A549 (cell line): ENCODE measurements at regions not wholly inside any gene's neighbourhood (a gene's known extent, or its start where the extent isn't known, plus 50 kb on each side); places are given as distances from the start of the nearest gene placed in this dataset.

ENCODE experiments used
- ATAC-seq, 2 experiments: fragments of 200-7000 bp in 1 of 2; fragments of >200 bp in 1 of 2; cut with Nextera tagmentation in 1 of 2; cut with Tn5 transposase in 1 of 2; 3 replicates each; pipeline versions ENCODE4 v1.8.0 to v1.9.1; 2018 to 2020; ENCODE audit warnings: mild to moderate bottlenecking in 1 of 2, moderate library complexity in 1 of 2
- CTCF ChIA-PET: fragments of 300-600 bp; sonication (Branson Sonifier 250); formaldehyde crosslinking; extraction: SDS; loops from one replicate; lab custom pipeline; 2021; ENCODE audit warnings: antibody characterized with exemption, inconsistent platforms; lab: Yijun Ruan, JAX
- POLR2A ChIA-PET: fragments of 350-600 bp; formaldehyde crosslinking; extraction: SDS; loops from one replicate; lab custom pipeline; 2021; ENCODE audit warnings: antibody characterized with exemption, inconsistent platforms; lab: Yijun Ruan, JAX
- DNase-seq, 2 experiments: peaks; one replicate each; pipeline versions ENCODE4 v3.0.0 to v3.0.0-alpha.2; 2011 to 2016; ENCODE audit warnings: low read depth in 1 of 2, low spot score in 1 of 2
- FAIRE-seq: peaks from 2 replicates; lab custom pipeline; 2011; peaks lifted over from hg19 to GRCh38; lab: Jason Lieb, UNC
- H3K27ac ChIP-seq, 2 experiments: fragments of >200 bp; sonication (Bioruptor Twin); formaldehyde crosslinking; 3 replicates each; pipeline ENCODE4 v1.5.1; 2016 to 2017
- H3K4me1 ChIP-seq: fragments of >200 bp; sonication (Bioruptor Twin); formaldehyde crosslinking; 3 replicates; pipeline ENCODE4 v1.6.1; 2016
- H3K4me2 ChIP-seq: fragments of >200 bp; sonication (Bioruptor Twin); formaldehyde crosslinking; 3 replicates; pipeline ENCODE4 v1.6.1; 2016
- H3K4me3 ChIP-seq: fragments of >200 bp; sonication (Bioruptor Twin); formaldehyde crosslinking; 3 replicates; pipeline ENCODE4 v1.5.1; 2016
- H3K9me3 ChIP-seq: fragments of >200 bp; sonication (Bioruptor Twin); formaldehyde crosslinking; 3 replicates; pipeline ENCODE4 v1.6.1; 2016
- ATOH8 ChIP-seq: fragments of 250-450 bp; sonication (Bioruptor Pico); IDR thresholded peaks from 2 replicates; pipeline ENCODE4 v1.5.0; 2020; ENCODE audit warnings: low read depth, mild to moderate bottlenecking, moderate library complexity
- BCL3 ChIP-seq: fragments of >200 bp; sonication (Bioruptor Twin); formaldehyde crosslinking; IDR thresholded peaks from 3 replicates; pipeline ENCODE4 v1.6.1; 2016
- CBX2 ChIP-seq: fragments of 200-600 bp; sonication (generic); IDR thresholded peaks from 2 replicates; pipeline ENCODE4 v1.6.1; 2016; ENCODE audit warnings: low read depth, mild to moderate bottlenecking, borderline replicate concordance
- CEBPB ChIP-seq, 2 experiments: fragments of >200 bp in 1 of 2; sonication (Bioruptor Twin) in 1 of 2; formaldehyde crosslinking in 1 of 2; IDR thresholded peaks; 2 replicates each; pipeline ENCODE4 v1.6.1; 2012 to 2016
- CHD2 ChIP-seq: fragments of 150-350 bp; IDR thresholded peaks from 2 replicates; pipeline ENCODE4 v1.6.1; 2014; ENCODE audit warnings: low read length; ENCODE audit not compliant: partially characterized antibody
- CHD4 ChIP-seq: fragments of 200-600 bp; sonication (generic); IDR thresholded peaks from 2 replicates; pipeline ENCODE4 v1.6.1; 2016; ENCODE audit warnings: antibody characterized with exemption, mild to moderate bottlenecking, borderline replicate concordance
- EHMT2 ChIP-seq: fragments of 200-600 bp; sonication (generic); IDR thresholded peaks from 2 replicates; pipeline ENCODE4 v1.6.1; 2016; ENCODE audit warnings: antibody characterized with exemption, low read depth, mild to moderate bottlenecking, moderate library complexity
- ELK1 ChIP-seq: fragments of 150-350 bp; IDR thresholded peaks from 2 replicates; pipeline ENCODE4 v1.6.1; 2014; ENCODE audit warnings: low read depth, mild to moderate bottlenecking, low read length
- EP300 ChIP-seq, 2 experiments: fragments of >200 bp; sonication (Bioruptor Twin); formaldehyde crosslinking; IDR thresholded peaks; 2 replicates in 1 of 2; 3 replicates in 1 of 2; pipeline ENCODE4 v1.6.1; 2016 to 2017
- ESRRA ChIP-seq: fragments of 150-350 bp; IDR thresholded peaks from 2 replicates; pipeline ENCODE4 v1.6.1; 2014; ENCODE audit warnings: mild to moderate bottlenecking, low read length, borderline replicate concordance
- HMGXB4 ChIP-seq: fragments of 250-450 bp; sonication (Bioruptor Pico); IDR thresholded peaks from 2 replicates; pipeline ENCODE4 v1.5.0; 2021; ENCODE audit warnings: mild to moderate bottlenecking, moderate library complexity, borderline replicate concordance
- JUNB ChIP-seq: fragments of >200 bp; sonication (Bioruptor Twin); formaldehyde crosslinking; IDR thresholded peaks from 2 replicates; pipeline ENCODE4 v1.6.1; 2016
- KDM5A ChIP-seq: fragments of 200-600 bp; sonication (generic); IDR thresholded peaks from 2 replicates; pipeline ENCODE4 v1.6.1; 2016; ENCODE audit warnings: antibody characterized with exemption, mild to moderate bottlenecking
- MAZ ChIP-seq: fragments of 150-350 bp; IDR thresholded peaks from 2 replicates; pipeline ENCODE4 v1.6.1; 2014; ENCODE audit warnings: antibody characterized with exemption, low read depth, low read length, borderline replicate concordance
- NPAS2 ChIP-seq: fragments of 250-450 bp; sonication (Bioruptor Pico); IDR thresholded peaks from 2 replicates; pipeline ENCODE4 v1.8.0; 2022; ENCODE audit warnings: mild to moderate bottlenecking, moderate library complexity, borderline replicate concordance
- NR3C1 ChIP-seq: fragments of >200 bp; sonication (Bioruptor Twin); formaldehyde crosslinking; IDR thresholded peaks from 3 replicates; pipeline ENCODE4 v1.6.1; 2017
- PHF8 ChIP-seq: fragments of 200-600 bp; sonication (generic); IDR thresholded peaks from 2 replicates; pipeline ENCODE4 v1.6.1; 2016; ENCODE audit warnings: low read depth, mild to moderate bottlenecking, antibody characterized with exemption, moderate library complexity, borderline replicate concordance
- RAD21 ChIP-seq, 2 experiments: fragments of >200 bp in 1 of 2; sonication (Bioruptor Twin) in 1 of 2; formaldehyde crosslinking in 1 of 2; IDR thresholded peaks in 1 of 2; conservative IDR thresholded peaks in 1 of 2; 2 replicates in 1 of 2; 3 replicates in 1 of 2; pipeline ENCODE4 v1.6.1; 2012 to 2018; ENCODE audit warnings: inconsistent platforms in 1 of 2
- RCOR1 ChIP-seq: fragments of 150-350 bp; IDR thresholded peaks from 2 replicates; pipeline ENCODE4 v1.6.1; 2014; ENCODE audit warnings: antibody characterized with exemption, low read length, low read depth
- SMC3 ChIP-seq: fragments of >200 bp; sonication (Bioruptor Twin); formaldehyde crosslinking; IDR thresholded peaks from 3 replicates; pipeline ENCODE4 v1.6.1; 2018; ENCODE audit warnings: inconsistent platforms
- SREBF2 ChIP-seq: fragments of 450-650 bp; IDR thresholded peaks from 2 replicates; pipeline ENCODE4 v1.6.1; 2014; ENCODE audit warnings: mild to moderate bottlenecking, moderate library complexity
- ZNF302 ChIP-seq: fragments of 250-450 bp; sonication (Bioruptor Pico); IDR thresholded peaks from 2 replicates; pipeline ENCODE4 v1.9.0; 2021; ENCODE audit warnings: inconsistent platforms, mild to moderate bottlenecking, moderate library complexity
- ZSCAN20 ChIP-seq: fragments of 250-450 bp; sonication (Bioruptor Pico); IDR thresholded peaks from 2 replicates; pipeline ENCODE4 v1.8.0; 2022; ENCODE audit warnings: mild to moderate bottlenecking, moderate library complexity
- WGBS: methylation state at CpG from one replicate; pipeline ENCODE4 v1.1.6; 2017; ENCODE audit errors: missing lambda C conversion rate; 5-methylcytosine and 5-hydroxymethylcytosine counted together
- TF ChIP-seq, protein P1 (sequence below): fragments of >200 bp; sonication (Bioruptor Twin); formaldehyde crosslinking; IDR thresholded peaks from 3 replicates; pipeline ENCODE4 v1.5.1; 2016

GRCh38 chr12:17884581-17884980 lies 205.4 kb downstream of the RERGL start:
- CTCF ChIA-PET, result no interaction called here
- Histone ChIP-seq H3K4me2 (no peak overlapping the region), H3K4me3 (no peak overlapping the region), H3K27ac (no peak overlapping the region), H3K9me3 (no peaks in the 10 kb centered on the region), H3K4me1 (no peaks in the 10 kb centered on the region)
- TF ChIP-seq BCL3 (no peak), NR3C1 (no peak), ZNF302 (CRISPR knock-in tag) (no peak), ZSCAN20 (CRISPR knock-in tag) (no peak), SMC3 (no peak)
- TF ChIP-seq, protein P1, sequence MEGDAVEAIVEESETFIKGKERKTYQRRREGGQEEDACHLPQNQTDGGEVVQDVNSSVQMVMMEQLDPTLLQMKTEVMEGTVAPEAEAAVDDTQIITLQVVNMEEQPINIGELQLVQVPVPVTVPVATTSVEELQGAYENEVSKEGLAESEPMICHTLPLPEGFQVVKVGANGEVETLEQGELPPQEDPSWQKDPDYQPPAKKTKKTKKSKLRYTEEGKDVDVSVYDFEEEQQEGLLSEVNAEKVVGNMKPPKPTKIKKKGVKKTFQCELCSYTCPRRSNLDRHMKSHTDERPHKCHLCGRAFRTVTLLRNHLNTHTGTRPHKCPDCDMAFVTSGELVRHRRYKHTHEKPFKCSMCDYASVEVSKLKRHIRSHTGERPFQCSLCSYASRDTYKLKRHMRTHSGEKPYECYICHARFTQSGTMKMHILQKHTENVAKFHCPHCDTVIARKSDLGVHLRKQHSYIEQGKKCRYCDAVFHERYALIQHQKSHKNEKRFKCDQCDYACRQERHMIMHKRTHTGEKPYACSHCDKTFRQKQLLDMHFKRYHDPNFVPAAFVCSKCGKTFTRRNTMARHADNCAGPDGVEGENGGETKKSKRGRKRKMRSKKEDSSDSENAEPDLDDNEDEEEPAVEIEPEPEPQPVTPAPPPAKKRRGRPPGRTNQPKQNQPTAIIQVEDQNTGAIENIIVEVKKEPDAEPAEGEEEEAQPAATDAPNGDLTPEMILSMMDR, result no peak
- DNase-seq (no peak), ATAC-seq (no peak), FAIRE-seq (no peak)
- WGBS, result 90% methylated on average over 1 of the region's 1 CpG
- POLR2A ChIA-PET, result no interaction called here

DNA sequence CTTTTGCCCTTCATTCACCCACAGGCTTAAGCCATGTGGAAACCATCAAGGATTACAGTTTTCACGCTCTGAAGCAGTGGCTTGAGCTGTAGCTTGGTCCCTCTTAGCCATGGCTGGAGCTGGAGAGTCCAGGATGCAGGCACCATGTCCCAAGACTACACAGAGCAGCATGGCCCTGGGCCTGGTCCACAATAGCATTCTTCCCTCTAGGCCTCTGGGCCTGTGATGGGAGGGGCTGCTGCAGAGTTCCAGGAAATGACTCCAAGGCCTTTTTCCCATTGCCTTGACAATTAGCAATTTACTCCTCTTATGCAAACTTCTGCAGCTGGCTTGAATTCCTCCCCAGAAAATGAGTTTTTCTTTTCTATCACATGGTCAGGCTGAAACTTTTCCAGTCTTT lies 211.3 kb downstream of the RERGL start:
- POLR2A ChIA-PET, result no interaction called here
- FAIRE-seq, result no peak
- Histone ChIP-seq H3K4me2 (no peak overlapping the region), H3K27ac (no peak overlapping the region), H3K4me1 (no peaks in the 10 kb centered on the region), H3K4me3 (no peak overlapping the region), H3K9me3 (no peaks in the 10 kb centered on the region)
- ATAC-seq, result no peak
- TF ChIP-seq SREBF2 (no peak), EP300 (IDR thresholded peaks at IDR 0.05) (no peak), PHF8 (no peak), RCOR1 (no peak), CHD2 (no peak), HMGXB4 (CRISPR knock-in tag) (no peak), KDM5A (no peak), CBX2 (no peak), CEBPB (IDR thresholded peaks at IDR 0.05) (no peak), CHD4 (no peak), ELK1 (no peak), EHMT2 (no peak), ATOH8 (no peak), RAD21 (conservative IDR thresholded peaks at IDR 0.05 in 1 of 2, IDR thresholded peaks at IDR 0.05 in 1 of 2) (no peak), NPAS2 (CRISPR knock-in tag) (no peak), JUNB (no peak), MAZ (no peak), ESRRA (no peak)
- DNase-seq, result no peak
- CTCF ChIA-PET, result no interaction called here
- 0% methylated on average over 1 of the region's 1 CpG for WGBS
